GM23248 (cell line): ENCODE measurements at regions not wholly inside any gene's neighbourhood (a gene's known extent, or its start where the extent isn't known, plus 50 kb on each side); places are given as distances from the start of the nearest gene placed in this dataset.

Experiments
- EZH2 ChIP-seq: fragments of 200-600 bp; sonication (generic); IDR thresholded peaks from 2 replicates; pipeline ENCODE4 v1.6.1; 2018; ENCODE audit warnings: antibody characterized with exemption, mild to moderate bottlenecking; ENCODE audit not compliant: insufficient read depth, poor library complexity, severe bottlenecking
- EZH2phosphoT487 ChIP-seq: fragments of 200-600 bp; sonication (generic); IDR thresholded peaks from 2 replicates; pipeline ENCODE4 v1.6.1; 2018; ENCODE audit warnings: antibody characterized with exemption, moderate library complexity, mild to moderate bottlenecking, low read depth; ENCODE audit not compliant: insufficient read depth

GRCh38 chr3:188021502-188022040, 132.4 kb upstream of the LPP start:
- no peak for TF ChIP-seq EZH2
- TF ChIP-seq EZH2phosphoT487 = no peak
